ENCODE measurements at regions not wholly inside any gene's neighbourhood (a gene's known extent, or its start where the extent isn't known, plus 50 kb on each side); places are given as distances from the start of the nearest gene placed in this dataset.

- DNase-seq (ENCODE audit: low read depth): peak; percentile 92
- no peak for TF ChIP-seq CTCF (IDR thresholded peaks at IDR 0.05; ENCODE audit: insufficient read depth, low read depth, low read length, missing control alignments)
- peak overlapping the region; percentile 47 for H3K4me3 ChIP-seq (ENCODE audit: low read depth, low read length)
Observed at GRCh38 chr15:38671675-38672254, 107.2 kb upstream of the RASGRP1 start.

GRCh38 chr15:38672273-38672672 lies 107.7 kb upstream of the RASGRP1 start:
- no peak for TF ChIP-seq CTCF (IDR thresholded peaks at IDR 0.05; ENCODE audit: insufficient read depth, low read depth, low read length, missing control alignments)
- DNase-seq (ENCODE audit: low read depth): no peak
- peak overlapping the region; percentile 47 for H3K4me3 ChIP-seq (ENCODE audit: low read depth, low read length)

GRCh38 chr15:38672814-38673670 lies 108.4 kb upstream of the RASGRP1 start:
- no peak for TF ChIP-seq CTCF (IDR thresholded peaks at IDR 0.05; ENCODE audit: insufficient read depth, low read depth, low read length, missing control alignments)
- peak; percentile 75 for DNase-seq (ENCODE audit: low read depth)
- H3K4me3 ChIP-seq (ENCODE audit: low read depth, low read length): no peak overlapping the region

- no peak for DNase-seq (ENCODE audit: low read depth)
- no peak for TF ChIP-seq CTCF (IDR thresholded peaks at IDR 0.05; ENCODE audit: insufficient read depth, low read depth, low read length, missing control alignments)
- no peak overlapping the region for H3K4me3 ChIP-seq (ENCODE audit: low read depth, low read length)
Observed at GRCh38 chr15:38674448-38674847, 109.8 kb upstream of the RASGRP1 start.

- no peak overlapping the region for H3K4me3 ChIP-seq (ENCODE audit: low read depth, low read length)
- DNase-seq (ENCODE audit: low read depth): no peak
- TF ChIP-seq CTCF (IDR thresholded peaks at IDR 0.05; ENCODE audit: insufficient read depth, low read depth, low read length, missing control alignments): no peak
Observed at GRCh38 chr15:38678281-38678680, 113.7 kb upstream of the RASGRP1 start.

GRCh38 chr15:38680775-38681174 lies 116.2 kb upstream of the RASGRP1 start:
- DNase-seq (ENCODE audit: low read depth): no peak
- no peak for TF ChIP-seq CTCF (IDR thresholded peaks at IDR 0.05; ENCODE audit: insufficient read depth, low read depth, low read length, missing control alignments)
- H3K4me3 ChIP-seq (ENCODE audit: low read depth, low read length): no peak overlapping the region

Data from GM12865 (cell line).